ENCODE measurements at regions not wholly inside any gene's neighbourhood (a gene's known extent, or its start where the extent isn't known, plus 50 kb on each side); places are given as distances from the start of the nearest gene placed in this dataset.

DNA sequence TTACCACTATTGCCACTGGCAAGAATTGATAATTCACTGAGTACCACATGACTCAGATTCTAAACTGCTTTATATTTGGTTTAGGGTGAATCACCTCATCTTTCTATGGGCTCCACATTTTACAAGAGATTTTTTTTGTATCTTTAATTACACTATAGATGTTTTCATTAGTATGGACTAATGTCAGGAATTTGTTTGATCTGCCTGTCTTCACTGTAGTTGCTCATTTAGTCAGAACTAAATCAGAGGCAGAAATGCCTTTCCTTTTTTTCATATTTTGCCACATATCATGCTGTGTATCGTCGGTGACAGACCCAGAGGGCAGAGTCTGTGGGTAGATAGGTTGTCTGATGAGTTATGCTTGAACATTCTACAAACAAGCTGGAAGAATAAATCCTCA is 524.1 kb downstream of the METTL15 start:
- TF ChIP-seq EZH2phosphoT487 (IDR thresholded peaks at IDR 0.05; ENCODE audit: insufficient read depth, low read depth) (no peak), EZH2 (IDR thresholded peaks at IDR 0.05; ENCODE audit: insufficient read depth, poor library complexity, severe bottlenecking) (no peak)
